Naive thymus-derived CD4-positive, alpha-beta T cell (primary cell): ENCODE measurements at regions not wholly inside any gene's neighbourhood (a gene's known extent, or its start where the extent isn't known, plus 50 kb on each side); places are given as distances from the start of the nearest gene placed in this dataset.
"Not testable (repeated sequence)": the region's sequence is repeated elsewhere in the genome, so short reads cannot be mapped to it uniquely, and the experiment has no call there.

Experiments
- ATAC-seq: fragments of 150-1000 bp; cut with Tn5 transposase; 2 replicates; pipeline ENCODE4 v1.10.0; 2021; ENCODE audit warnings: mild to moderate bottlenecking, moderate library complexity
- CTCF ChIA-PET: fragments of 350-600 bp; sonication (Branson Sonifier 250); formaldehyde crosslinking; loops from one replicate; lab custom pipeline; 2021; ENCODE audit warnings: antibody characterized with exemption; lab: Charles Lee
- POLR2A ChIA-PET: fragments of 350-600 bp; sonication (Branson Sonifier 250); formaldehyde crosslinking; loops from one replicate; lab custom pipeline; 2021; ENCODE audit warnings: antibody characterized with exemption, inconsistent platforms; lab: Charles Lee
- DNase-seq, 9 donors: peaks; one replicate each; pipeline versions ENCODE4 v3.0.0 to v3.0.0-alpha.2; 2020 to 2022; ENCODE audit warnings: mixed read lengths in 1 of 9
- H3K27ac ChIP-seq: one replicate; pipeline ENCODE4 v1.7.0; 2013; ENCODE audit warnings: mild to moderate bottlenecking, low read depth, low read length, moderate library complexity
- H3K27me3 ChIP-seq, 2 donors: one replicate each; pipeline ENCODE4 v1.7.0; 2013; ENCODE audit warnings: low read length in 2 of 2, mild to moderate bottlenecking in 2 of 2, moderate library complexity in 2 of 2; ENCODE audit not compliant: control insufficient read depth in 2 of 2, insufficient read depth in 2 of 2
- H3K36me3 ChIP-seq, 3 experiments: 1 replicate in 2 of 3; 2 replicates in 1 of 3; pipeline ENCODE4 v1.7.0; 2013; ENCODE audit warnings: low read length in 3 of 3, mild to moderate bottlenecking in 3 of 3, moderate library complexity in 1 of 3; ENCODE audit not compliant: insufficient read depth in 3 of 3, control insufficient read depth in 2 of 3
- H3K4me1 ChIP-seq, 2 donors: one replicate each; pipeline ENCODE4 v1.7.0; 2013; ENCODE audit warnings: low read length in 2 of 2, mild to moderate bottlenecking in 2 of 2, moderate library complexity in 1 of 2; ENCODE audit not compliant: control insufficient read depth in 2 of 2, insufficient read depth in 2 of 2
- H3K4me3 ChIP-seq: 2 replicates; pipeline ENCODE4 v1.7.0; 2013; ENCODE audit warnings: mild to moderate bottlenecking, low read length
- H3K9me3 ChIP-seq, 3 experiments: 1 replicate in 2 of 3; 2 replicates in 1 of 3; pipeline ENCODE4 v1.7.0; 2013; ENCODE audit warnings: low read length in 3 of 3; ENCODE audit not compliant: control insufficient read depth in 2 of 3
- H3K27ac Mint-ChIP-seq, 9 donors: one replicate each; pipeline ENCODE4 v1.8.0; 2020 to 2022; ENCODE audit warnings: mixed read lengths in 9 of 9, mild to moderate bottlenecking in 8 of 9, moderate library complexity in 5 of 9, inconsistent platforms in 2 of 9
- H3K27me3 Mint-ChIP-seq, 5 donors: one replicate each; pipeline ENCODE4 v1.8.0; 2021 to 2022; ENCODE audit warnings: mixed read lengths in 5 of 5, mild to moderate bottlenecking in 1 of 5
- H3K36me3 Mint-ChIP-seq, 5 donors: one replicate each; pipeline ENCODE4 v1.8.0; 2020 to 2022; ENCODE audit warnings: mixed read lengths in 5 of 5, mild to moderate bottlenecking in 3 of 5, inconsistent platforms in 1 of 5
- H3K4me1 Mint-ChIP-seq, 7 donors: one replicate each; pipeline ENCODE4 v1.8.0; 2020 to 2022; ENCODE audit warnings: mixed read lengths in 7 of 7, mild to moderate bottlenecking in 3 of 7, inconsistent platforms in 1 of 7
- H3K4me3 Mint-ChIP-seq, 10 donors: one replicate each; pipeline ENCODE4 v1.8.0; 2020 to 2022; ENCODE audit warnings: mild to moderate bottlenecking in 10 of 10, mixed read lengths in 10 of 10, moderate library complexity in 6 of 10, inconsistent platforms in 2 of 10
- H3K9me3 Mint-ChIP-seq, 11 donors: one replicate each; pipeline ENCODE4 v1.8.0; 2020 to 2022; ENCODE audit warnings: mixed read lengths in 11 of 11, mild to moderate bottlenecking in 4 of 11, inconsistent platforms in 1 of 11, moderate library complexity in 1 of 11
- intact Hi-C, 2 donors: fragments of 100-400 bp; cut with micrococcal nuclease; formaldehyde crosslinking; loops; one replicate each; pipeline ENCODE4 v1.15.1; 2023

DNA sequence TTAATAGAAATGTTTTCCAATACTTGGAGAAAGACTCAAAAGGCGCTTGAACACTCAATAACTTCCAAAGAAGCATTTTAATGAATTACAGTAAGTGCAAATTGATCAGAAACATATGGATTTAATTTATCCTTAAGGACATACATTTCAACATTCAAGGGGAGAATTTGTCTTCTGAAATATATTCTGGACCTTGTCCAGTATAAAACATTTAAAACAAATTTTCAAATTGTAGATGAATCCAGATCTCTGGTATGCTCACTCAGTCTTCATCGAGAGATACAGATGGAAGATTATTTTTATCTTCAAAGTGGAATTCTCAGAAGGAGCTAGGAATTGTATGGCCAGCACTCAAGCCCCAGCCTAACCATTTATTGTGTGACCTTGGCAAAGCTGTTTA, 310.4 kb downstream of the ZNF674 start:
- CTCF ChIA-PET, result no interaction called here
- no peaks in the 10 kb centered on the region for H3K36me3 Mint-ChIP-seq
- peaks cover 0 to 6% (median 0%) of the 10 kb centered on the region in 11 donors for H3K9me3 Mint-ChIP-seq
- H3K36me3 ChIP-seq, result no peaks in the 10 kb centered on the region
- no peak overlapping the region for H3K4me3 Mint-ChIP-seq
- no peak for ATAC-seq
- no peak for DNase-seq
- intact Hi-C loops, result no loop called here
- POLR2A ChIA-PET, result no interaction called here
- H3K9me3 ChIP-seq, result no peaks in the 10 kb centered on the region
- H3K27ac ChIP-seq, result no peak overlapping the region
- no peaks in the 10 kb centered on the region for H3K4me1 Mint-ChIP-seq
- H3K4me3 ChIP-seq, result no peak overlapping the region
- H3K4me1 ChIP-seq, result no peaks in the 10 kb centered on the region
- H3K27me3 Mint-ChIP-seq, result no peaks in the 10 kb centered on the region
- no peaks in the 10 kb centered on the region for H3K27me3 ChIP-seq
- H3K27ac Mint-ChIP-seq, result no peak overlapping the region

DNA sequence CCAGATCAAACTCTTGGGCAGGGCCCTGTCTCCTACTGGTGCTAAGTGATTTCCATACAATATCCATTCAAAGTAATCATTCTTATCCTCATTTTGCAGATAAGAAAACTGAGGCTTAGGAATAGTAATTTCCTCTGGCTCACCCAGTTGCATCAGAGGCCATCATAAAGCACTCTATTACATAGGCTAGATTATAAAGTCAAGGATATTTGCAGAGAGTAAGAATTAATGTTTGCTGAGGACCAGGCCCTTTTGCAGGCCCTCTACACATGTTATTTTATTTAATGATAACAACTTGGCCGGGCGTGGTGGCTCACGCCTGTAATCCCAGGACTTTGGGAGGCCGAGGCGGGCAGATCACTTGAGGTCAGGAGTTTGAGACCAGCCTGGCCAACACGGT, 316.8 kb downstream of the ZNF674 start:
- Histone ChIP-seq H3K27me3 (no peaks in the 10 kb centered on the region), H3K27ac (no peak overlapping the region), H3K4me1 (no peaks in the 10 kb centered on the region), H3K4me3 (no peak overlapping the region), H3K36me3 (no peaks in the 10 kb centered on the region), H3K9me3 (no peaks in the 10 kb centered on the region)
- intact Hi-C loops, result no loop called here
- Mint-ChIP-seq H3K4me3 (no peak overlapping the region), H3K9me3 (peaks cover 0 to 7% (median 0%) of the 10 kb centered on the region in 11 donors), H3K36me3 (no peaks in the 10 kb centered on the region), H3K4me1 (no peaks in the 10 kb centered on the region), H3K27ac (no peak overlapping the region), H3K27me3 (no peaks in the 10 kb centered on the region)
- CTCF ChIA-PET, result no interaction called here
- DNase-seq (no peak), ATAC-seq (no peak)
- POLR2A ChIA-PET, result no interaction called here

DNA sequence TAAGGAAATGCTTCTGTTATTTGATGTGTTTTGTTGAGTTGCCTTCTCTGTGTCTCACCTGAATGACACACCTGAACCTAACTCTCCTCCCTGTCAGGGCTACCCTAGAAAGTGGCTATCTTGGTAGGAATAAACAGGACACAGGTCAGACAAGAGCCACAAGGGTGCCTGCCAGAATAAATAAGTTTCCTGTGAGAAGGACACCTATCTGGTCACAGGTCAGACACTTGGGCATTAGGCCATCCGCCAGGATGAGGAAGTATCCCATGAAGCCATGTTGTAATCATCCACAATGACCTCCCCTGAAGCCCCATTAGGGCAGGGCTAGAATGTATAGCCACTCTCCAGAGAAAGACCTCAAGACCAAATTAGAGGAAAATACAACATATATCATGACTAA, 318.8 kb downstream of the ZNF674 start:
- DNase-seq (no peak), ATAC-seq (no peak)
- CTCF ChIA-PET, result no interaction called here
- Histone ChIP-seq H3K4me1 (no peaks in the 10 kb centered on the region), H3K27ac (no peak overlapping the region), H3K36me3 (no peaks in the 10 kb centered on the region), H3K27me3 (no peaks in the 10 kb centered on the region), H3K9me3 (no peaks in the 10 kb centered on the region), H3K4me3 (no peak overlapping the region)
- no peaks in the 10 kb centered on the region for H3K27me3 Mint-ChIP-seq
- H3K4me1 Mint-ChIP-seq, result no peaks in the 10 kb centered on the region
- H3K36me3 Mint-ChIP-seq, result no peaks in the 10 kb centered on the region
- POLR2A ChIA-PET, result no interaction called here
- H3K9me3 Mint-ChIP-seq, result peaks cover 0 to 6% (median 0%) of the 10 kb centered on the region in 11 donors
- H3K27ac Mint-ChIP-seq, result no peak overlapping the region
- H3K4me3 Mint-ChIP-seq, result no peak overlapping the region
- intact Hi-C loops, result no loop called here

DNA sequence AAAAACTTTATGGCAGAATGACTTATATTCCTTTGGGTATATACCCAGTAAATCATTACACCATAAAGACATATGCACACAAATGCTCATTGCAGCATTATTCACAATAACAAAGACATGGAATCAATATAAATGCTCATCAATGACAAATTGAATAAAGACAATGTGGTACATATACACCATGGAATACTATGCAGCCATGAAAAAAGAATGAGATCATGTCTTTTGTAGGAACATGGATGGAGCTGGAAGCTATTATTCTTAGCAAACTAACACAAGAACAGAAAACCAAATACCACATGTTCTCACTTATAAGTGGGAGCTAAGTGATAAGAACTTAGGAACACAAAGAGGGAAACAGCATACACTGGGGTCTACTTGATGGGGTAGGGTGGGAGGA, 321.7 kb downstream of the ZNF674 start:
- H3K27ac Mint-ChIP-seq, H3K27me3 ChIP-seq, H3K27me3 Mint-ChIP-seq, H3K9me3 Mint-ChIP-seq, DNase-seq, ATAC-seq, H3K36me3 ChIP-seq, H3K4me1 ChIP-seq, H3K4me3 ChIP-seq, CTCF ChIA-PET, intact Hi-C loops, H3K9me3 ChIP-seq, H3K4me1 Mint-ChIP-seq, H3K36me3 Mint-ChIP-seq, H3K4me3 Mint-ChIP-seq, H3K27ac ChIP-seq, POLR2A ChIA-PET: not testable (repeated sequence)

DNA sequence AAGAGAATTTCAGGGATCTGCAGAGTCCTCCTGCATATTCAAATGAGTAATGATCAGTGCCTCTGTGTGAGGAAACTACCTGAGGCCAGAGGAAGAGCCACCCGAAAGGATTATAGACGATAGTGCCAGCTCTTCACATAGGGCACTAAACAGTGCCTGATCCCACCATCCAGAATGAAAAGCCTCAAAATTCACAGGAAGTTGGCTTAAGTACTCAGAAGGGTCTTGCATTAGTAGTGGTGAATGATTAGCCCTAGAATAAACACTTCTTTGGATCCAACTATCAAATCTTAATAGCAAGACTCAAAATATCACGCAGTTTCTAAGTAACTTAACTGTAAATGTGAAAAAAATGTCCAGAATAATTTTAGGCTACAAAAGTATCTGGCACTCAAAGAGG, 324.4 kb downstream of the ZNF674 start:
- Mint-ChIP-seq H3K27ac (no peak overlapping the region), H3K36me3 (no peaks in the 10 kb centered on the region), H3K9me3 (peaks cover 0 to 4% (median 0%) of the 10 kb centered on the region in 11 donors), H3K27me3 (no peaks in the 10 kb centered on the region), H3K4me1 (no peaks in the 10 kb centered on the region), H3K4me3 (no peak overlapping the region)
- intact Hi-C loops, result no loop called here
- POLR2A ChIA-PET, result no interaction called here
- Histone ChIP-seq H3K27ac (no peak overlapping the region), H3K4me1 (no peaks in the 10 kb centered on the region), H3K4me3 (no peak overlapping the region), H3K9me3 (no peaks in the 10 kb centered on the region), H3K27me3 (no peaks in the 10 kb centered on the region), H3K36me3 (no peaks in the 10 kb centered on the region)
- CTCF ChIA-PET, result no interaction called here
- DNase-seq, result no peak
- ATAC-seq, result no peak

DNA sequence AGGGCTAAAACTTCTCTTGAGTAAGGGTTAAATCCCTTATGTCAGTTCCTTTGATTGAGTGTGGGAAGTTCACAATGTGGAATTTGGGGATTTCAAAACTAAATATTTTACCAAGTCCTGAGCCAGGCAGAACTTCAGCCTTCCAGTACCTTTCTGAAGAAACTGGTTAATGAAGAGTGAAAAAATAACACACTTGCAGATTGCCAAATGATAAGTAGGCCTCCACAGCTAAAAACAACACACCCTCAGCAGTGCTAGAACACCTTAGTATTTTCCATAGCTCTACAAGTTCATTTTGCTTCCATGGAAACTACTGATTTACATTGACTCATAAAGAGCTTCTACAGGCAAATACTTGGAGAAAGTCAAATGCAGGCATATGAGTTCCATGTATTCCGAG, 326.8 kb downstream of the ZNF674 start:
- Histone ChIP-seq H3K36me3 (no peaks in the 10 kb centered on the region), H3K27ac (no peak overlapping the region), H3K9me3 (no peaks in the 10 kb centered on the region), H3K4me1 (no peaks in the 10 kb centered on the region), H3K4me3 (no peak overlapping the region), H3K27me3 (no peaks in the 10 kb centered on the region)
- no peaks in the 10 kb centered on the region for H3K27me3 Mint-ChIP-seq
- intact Hi-C loops, result no loop called here
- DNase-seq, result no peak
- H3K9me3 Mint-ChIP-seq, result peaks cover 0 to 3% (median 0%) of the 10 kb centered on the region in 11 donors
- no peaks in the 10 kb centered on the region for H3K36me3 Mint-ChIP-seq
- H3K4me3 Mint-ChIP-seq, result no peak overlapping the region
- POLR2A ChIA-PET, result interaction anchor here (0.6 kb wide), 1 partner anchor 66 kb away, joined by 4 read pairs; no protein-coding TSS in a partner anchor
- CTCF ChIA-PET, result interaction anchor here (0.5 kb wide), 1 partner anchor 104 kb away, joined by 3 read pairs; no protein-coding TSS in a partner anchor
- H3K27ac Mint-ChIP-seq, result no peak overlapping the region
- H3K4me1 Mint-ChIP-seq, result peaks cover 0 to 1% (median 0%) of the 10 kb centered on the region in 7 donors
- ATAC-seq, result no peak

DNA sequence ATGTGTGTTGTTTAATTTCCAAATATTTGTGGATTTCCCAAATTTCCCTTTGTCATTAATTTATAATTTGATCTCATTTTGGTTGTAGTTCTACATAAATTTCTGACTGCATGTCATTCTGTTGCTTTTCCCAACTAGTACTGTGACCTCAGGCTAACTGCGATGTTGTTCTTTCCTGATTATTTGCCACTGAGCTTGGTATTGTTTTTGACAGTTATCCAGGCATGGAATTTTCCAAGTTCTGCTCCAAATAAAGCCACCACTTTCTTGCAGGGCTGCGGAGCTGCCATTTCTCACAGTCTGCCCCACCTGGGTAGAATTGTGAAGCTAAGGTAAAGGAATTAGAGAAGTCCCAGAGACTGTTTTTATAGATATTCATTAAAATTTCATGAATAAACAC, 328.8 kb downstream of the ZNF674 start:
- intact Hi-C loops, result no loop called here
- H3K4me1 Mint-ChIP-seq, result peaks cover 0 to 1% (median 0%) of the 10 kb centered on the region in 7 donors

More for the DNA sequence above, 328.8 kb downstream of the ZNF674 start:
- no peak overlapping the region for H3K4me3 Mint-ChIP-seq
- Histone ChIP-seq H3K4me3 (no peak overlapping the region), H3K27ac (no peak overlapping the region), H3K4me1 (no peaks in the 10 kb centered on the region), H3K9me3 (no peaks in the 10 kb centered on the region), H3K36me3 (no peaks in the 10 kb centered on the region), H3K27me3 (no peaks in the 10 kb centered on the region)
- ATAC-seq, result no peak
- ChIA-PET POLR2A (no interaction called here), CTCF (no interaction called here)
- peaks cover 0 to under 1% (median 0%) of the 10 kb centered on the region in 5 donors for H3K27me3 Mint-ChIP-seq
- no peak overlapping the region for H3K27ac Mint-ChIP-seq
- DNase-seq, result no peak
- no peaks in the 10 kb centered on the region for H3K36me3 Mint-ChIP-seq
- H3K9me3 Mint-ChIP-seq, result no peaks in the 10 kb centered on the region
